BJ (cell line): ENCODE measurements at regions not wholly inside any gene's neighbourhood (a gene's known extent, or its start where the extent isn't known, plus 50 kb on each side); places are given as distances from the start of the nearest gene placed in this dataset.

Experiments
- CTCF ChIA-PET: fragments of 350-600 bp; formaldehyde crosslinking; extraction: SDS; loops from one replicate; lab custom pipeline; 2021; ENCODE audit warnings: antibody characterized with exemption, inconsistent platforms; lab: Yijun Ruan, JAX
- POLR2A ChIA-PET: fragments of 300-600 bp; sonication (Branson Sonifier 250); formaldehyde crosslinking; extraction: SDS; loops from one replicate; lab custom pipeline; 2021; ENCODE audit warnings: antibody characterized with exemption; lab: Charles Lee
- DNase-seq: peaks from one replicate; pipeline ENCODE4 v3.0.0-alpha.2; 2011; ENCODE audit warnings: low read depth
- H3K27me3 ChIP-seq: 2 replicates; pipeline ENCODE4 v1.6.0; 2011; ENCODE audit warnings: low read length; ENCODE audit not compliant: control insufficient read depth, insufficient read depth
- H3K36me3 ChIP-seq: 2 replicates; pipeline ENCODE4 v1.5.1; 2011; ENCODE audit warnings: low read length; ENCODE audit not compliant: control insufficient read depth, insufficient read depth
- H3K4me3 ChIP-seq: 2 replicates; pipeline ENCODE4 v1.5.1; 2011; ENCODE audit warnings: low read depth, mild to moderate bottlenecking, control low read depth, low read length
- CTCF ChIP-seq: IDR thresholded peaks from 2 replicates; pipeline ENCODE4 v1.5.1; 2011; ENCODE audit warnings: low read depth, mild to moderate bottlenecking, control low read depth, inconsistent platforms, low read length, moderate library complexity; ENCODE audit not compliant: insufficient read depth

- Histone ChIP-seq H3K36me3 (no peaks in the 10 kb centered on the region), H3K27me3 (no peaks in the 10 kb centered on the region), H3K4me3 (no peak overlapping the region)
- no peak for DNase-seq
- CTCF ChIA-PET: interaction anchor here (0.9 kb wide), 1 partner anchor 27 kb away, joined by 3 read pairs; no protein-coding TSS in a partner anchor
- POLR2A ChIA-PET: no interaction called here
- TF ChIP-seq CTCF: no peak
Measured at GRCh38 chr2:234771176-234771575, 180.6 kb upstream of the SH3BP4 start.

- no peak for TF ChIP-seq CTCF
- H3K4me3 ChIP-seq: no peak overlapping the region
- no peak for DNase-seq
- no peaks in the 10 kb centered on the region for H3K27me3 ChIP-seq
- POLR2A ChIA-PET: no interaction called here
- no peaks in the 10 kb centered on the region for H3K36me3 ChIP-seq
- CTCF ChIA-PET: interaction anchor here (0.8 to 0.9 kb wide), 2 partner anchors 18 to 27 kb away, joined by 3 read pairs; no protein-coding TSS in a partner anchor
Measured at GRCh38 chr2:234770715-234771141, 181.1 kb upstream of the SH3BP4 start.

- DNase-seq: no peak
- POLR2A ChIA-PET: no interaction called here
- no peaks in the 10 kb centered on the region for H3K27me3 ChIP-seq
- H3K36me3 ChIP-seq: no peaks in the 10 kb centered on the region
- H3K4me3 ChIP-seq: no peak overlapping the region
- CTCF ChIA-PET: interaction anchor here (0.8 to 1.0 kb wide), 2 partner anchors 18 to 337 kb away, joined by 3 read pairs; no protein-coding TSS in a partner anchor
- no peak for TF ChIP-seq CTCF
Measured at GRCh38 chr2:234770031-234770506, 181.7 kb upstream of the SH3BP4 start.

GRCh38 chr2:234768608-234769196 lies 183.1 kb upstream of the SH3BP4 start:
- CTCF ChIA-PET: interaction anchor here (0.7 to 1.0 kb wide), 2 partner anchors 181 to 339 kb away, joined by 3 to 4 read pairs; no protein-coding TSS in a partner anchor
- no peaks in the 10 kb centered on the region for H3K27me3 ChIP-seq
- TF ChIP-seq CTCF: no peak
- no peak overlapping the region for H3K4me3 ChIP-seq
- DNase-seq: no peak
- no peaks in the 10 kb centered on the region for H3K36me3 ChIP-seq
- POLR2A ChIA-PET: no interaction called here

GRCh38 chr2:234765279-234765678 lies 186.5 kb upstream of the SH3BP4 start:
- CTCF ChIA-PET: no interaction called here
- Histone ChIP-seq H3K27me3 (no peaks in the 10 kb centered on the region), H3K4me3 (no peak overlapping the region), H3K36me3 (no peaks in the 10 kb centered on the region)
- no peak for TF ChIP-seq CTCF
- POLR2A ChIA-PET: no interaction called here
- no peak for DNase-seq
